GM23338 (cell line): ENCODE measurements at regions not wholly inside any gene's neighbourhood (a gene's known extent, or its start where the extent isn't known, plus 50 kb on each side); places are given as distances from the start of the nearest gene placed in this dataset.
A peak's percentile ranks its signal among the peaks of the same experiment; 100 is the strongest.

Experiments
- ATAC-seq: fragments of 200-7000 bp; cut with Tn5 transposase; 3 replicates; pipeline ENCODE4 v1.9.1; 2020
- DNase-seq: peaks from one replicate; pipeline ENCODE4 v3.0.0-alpha.2; 2015; ENCODE audit warnings: low spot score
- H2AFZ ChIP-seq: fragments of 200-600 bp; sonication (generic); 2 replicates; pipeline ENCODE4 v1.8.0; 2016; ENCODE audit warnings: antibody characterized with exemption, mild to moderate bottlenecking, moderate library complexity
- H3F3A ChIP-seq: fragments of 200-600 bp; sonication (generic); replicated peaks from 2 replicates; pipeline ENCODE4 v1.8.0; 2017; ENCODE audit warnings: antibody characterized with exemption, mixed run types, low read depth
- H3K27ac ChIP-seq: fragments of 200-600 bp; sonication (generic); 2 replicates; pipeline ENCODE4 v1.6.1; 2016; ENCODE audit warnings: low read depth
- H3K27me3 ChIP-seq: fragments of 200-600 bp; sonication (generic); 2 replicates; pipeline ENCODE4 v1.8.0; 2016; ENCODE audit warnings: mild to moderate bottlenecking, mixed run types, moderate library complexity; ENCODE audit not compliant: insufficient read depth
- H3K36me3 ChIP-seq: fragments of 200-600 bp; sonication (generic); 2 replicates; pipeline ENCODE4 v1.8.0; 2016; ENCODE audit warnings: mild to moderate bottlenecking; ENCODE audit not compliant: insufficient read depth
- H3K4me1 ChIP-seq: fragments of 200-600 bp; sonication (generic); 2 replicates; pipeline ENCODE4 v1.8.0; 2016; ENCODE audit warnings: mild to moderate bottlenecking, moderate library complexity; ENCODE audit not compliant: insufficient read depth
- H3K4me2 ChIP-seq: fragments of 200-600 bp; sonication (generic); 2 replicates; pipeline ENCODE4 v1.7.1; 2017; ENCODE audit warnings: mixed run types
- H3K4me3 ChIP-seq: fragments of 200-600 bp; sonication (generic); 2 replicates; pipeline ENCODE4 v1.6.1; 2016; ENCODE audit warnings: mixed run types
- H3K79me2 ChIP-seq: fragments of 200-600 bp; sonication (generic); replicated peaks from 2 replicates; pipeline ENCODE4 v1.8.0; 2017; ENCODE audit warnings: mild to moderate bottlenecking; ENCODE audit not compliant: insufficient read depth
- H3K9me2 ChIP-seq: fragments of 200-600 bp; sonication (generic); 2 replicates; pipeline ENCODE4 v1.8.0; 2017; ENCODE audit not compliant: insufficient read depth
- H4K20me1 ChIP-seq: fragments of 200-600 bp; sonication (generic); replicated peaks from 2 replicates; pipeline ENCODE4 v1.8.0; 2017; ENCODE audit warnings: mild to moderate bottlenecking; ENCODE audit not compliant: insufficient read depth
- H3K27ac Mint-ChIP-seq: 2 replicates; pipeline ENCODE4 v1.8.0; 2020; ENCODE audit warnings: inconsistent platforms, mild to moderate bottlenecking, moderate library complexity, mixed read lengths
- H3K27me3 Mint-ChIP-seq: 3 replicates; pipeline ENCODE4 v1.8.0; 2022; ENCODE audit warnings: low read depth, mild to moderate bottlenecking, moderate library complexity, mixed read lengths, inconsistent platforms; ENCODE audit not compliant: insufficient read depth, poor library complexity
- H3K36me3 Mint-ChIP-seq: 3 replicates; pipeline ENCODE4 v1.8.0; 2021; ENCODE audit warnings: low read depth, mild to moderate bottlenecking, inconsistent platforms, moderate library complexity, mixed read lengths
- H3K4me1 Mint-ChIP-seq: 3 replicates; pipeline ENCODE4 v1.8.0; 2020; ENCODE audit warnings: mild to moderate bottlenecking, inconsistent platforms, mixed read lengths
- H3K4me3 Mint-ChIP-seq: 3 replicates; pipeline ENCODE4 v1.8.0; 2021; ENCODE audit warnings: moderate library complexity, mild to moderate bottlenecking, inconsistent platforms, mixed read lengths
- H3K9me3 Mint-ChIP-seq: 3 replicates; pipeline ENCODE4 v1.8.0; 2020; ENCODE audit warnings: moderate library complexity, mild to moderate bottlenecking, inconsistent platforms, mixed read lengths
- CREB1 ChIP-seq: fragments of 250-450 bp; sonication (Bioruptor Pico); IDR thresholded peaks from 2 replicates; pipeline ENCODE4 v1.5.0; 2020; ENCODE audit warnings: low read depth, mild to moderate bottlenecking, moderate library complexity
- EZH2 ChIP-seq: fragments of 200-600 bp; sonication (generic); IDR thresholded peaks from one replicate; pipeline ENCODE4 v1.8.0; 2017; ENCODE audit warnings: antibody characterized with exemption, mild to moderate bottlenecking, low read depth; ENCODE audit not compliant: unreplicated experiment
- EZH2phosphoT487 ChIP-seq: fragments of 200-600 bp; sonication (generic); IDR thresholded peaks from one replicate; pipeline ENCODE4 v1.8.1; 2018; ENCODE audit warnings: antibody characterized with exemption; ENCODE audit not compliant: unreplicated experiment
- NANOG ChIP-seq: IDR thresholded peaks from 2 replicates; pipeline ENCODE4 v1.6.1; 2016; ENCODE audit warnings: antibody characterized with exemption, borderline replicate concordance
- POLR2AphosphoS5 ChIP-seq: IDR thresholded peaks from 2 replicates; pipeline ENCODE4 v1.6.1; 2016; ENCODE audit warnings: antibody characterized with exemption, low read depth
- ZNF114 ChIP-seq: fragments of 250-450 bp; sonication (Bioruptor Pico); IDR thresholded peaks from 2 replicates; pipeline ENCODE4 v1.5.0; 2020; ENCODE audit warnings: mild to moderate bottlenecking, moderate library complexity
- ZNF331 ChIP-seq: fragments of 250-450 bp; sonication (Bioruptor Pico); IDR thresholded peaks from 2 replicates; pipeline ENCODE4 v1.5.0; 2020; ENCODE audit warnings: low read depth, mild to moderate bottlenecking, moderate library complexity
- TF ChIP-seq, protein P1 (sequence below): IDR thresholded peaks from one replicate; pipeline ENCODE4 v1.6.1; 2018; ENCODE audit warnings: antibody characterized with exemption; ENCODE audit not compliant: unreplicated experiment
- TF ChIP-seq, protein P2 (sequence below), 2 experiments: fragments of 200-600 bp in 1 of 2; sonication (generic) in 1 of 2; conservative IDR thresholded peaks; 2 replicates each; pipeline versions ENCODE4 v1.5.1 to v1.6.1; 2016 to 2017; ENCODE audit warnings: antibody characterized with exemption in 2 of 2, low read depth in 2 of 2, mild to moderate bottlenecking in 2 of 2, moderate library complexity in 1 of 2
- TF ChIP-seq, protein P3 (sequence below): IDR thresholded peaks from 2 replicates; pipeline ENCODE4 v1.6.1; 2016; ENCODE audit warnings: antibody characterized with exemption

DNA sequence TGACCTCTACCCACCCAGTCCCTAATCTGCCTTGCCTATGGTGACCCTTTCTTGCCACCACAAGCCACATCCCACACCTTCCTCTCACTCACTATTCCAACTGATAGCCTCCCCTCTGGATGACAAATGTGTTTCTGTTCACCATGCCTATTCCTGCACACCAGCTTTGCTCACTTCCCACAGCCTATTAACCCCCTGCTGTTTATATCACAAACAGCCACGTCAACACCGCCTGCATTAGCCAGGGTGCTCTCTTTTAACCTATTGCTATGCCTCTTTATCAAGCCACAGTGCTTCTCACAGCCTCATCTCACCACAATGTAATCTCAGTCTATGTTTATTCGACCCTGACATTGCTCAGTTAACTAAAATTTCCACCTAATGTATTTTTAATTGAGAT, 271.8 kb downstream of the SUCLG1 start (continued):
- TF ChIP-seq CREB1 (CRISPR knock-in tag) = no peak
- TF ChIP-seq, protein P1, sequence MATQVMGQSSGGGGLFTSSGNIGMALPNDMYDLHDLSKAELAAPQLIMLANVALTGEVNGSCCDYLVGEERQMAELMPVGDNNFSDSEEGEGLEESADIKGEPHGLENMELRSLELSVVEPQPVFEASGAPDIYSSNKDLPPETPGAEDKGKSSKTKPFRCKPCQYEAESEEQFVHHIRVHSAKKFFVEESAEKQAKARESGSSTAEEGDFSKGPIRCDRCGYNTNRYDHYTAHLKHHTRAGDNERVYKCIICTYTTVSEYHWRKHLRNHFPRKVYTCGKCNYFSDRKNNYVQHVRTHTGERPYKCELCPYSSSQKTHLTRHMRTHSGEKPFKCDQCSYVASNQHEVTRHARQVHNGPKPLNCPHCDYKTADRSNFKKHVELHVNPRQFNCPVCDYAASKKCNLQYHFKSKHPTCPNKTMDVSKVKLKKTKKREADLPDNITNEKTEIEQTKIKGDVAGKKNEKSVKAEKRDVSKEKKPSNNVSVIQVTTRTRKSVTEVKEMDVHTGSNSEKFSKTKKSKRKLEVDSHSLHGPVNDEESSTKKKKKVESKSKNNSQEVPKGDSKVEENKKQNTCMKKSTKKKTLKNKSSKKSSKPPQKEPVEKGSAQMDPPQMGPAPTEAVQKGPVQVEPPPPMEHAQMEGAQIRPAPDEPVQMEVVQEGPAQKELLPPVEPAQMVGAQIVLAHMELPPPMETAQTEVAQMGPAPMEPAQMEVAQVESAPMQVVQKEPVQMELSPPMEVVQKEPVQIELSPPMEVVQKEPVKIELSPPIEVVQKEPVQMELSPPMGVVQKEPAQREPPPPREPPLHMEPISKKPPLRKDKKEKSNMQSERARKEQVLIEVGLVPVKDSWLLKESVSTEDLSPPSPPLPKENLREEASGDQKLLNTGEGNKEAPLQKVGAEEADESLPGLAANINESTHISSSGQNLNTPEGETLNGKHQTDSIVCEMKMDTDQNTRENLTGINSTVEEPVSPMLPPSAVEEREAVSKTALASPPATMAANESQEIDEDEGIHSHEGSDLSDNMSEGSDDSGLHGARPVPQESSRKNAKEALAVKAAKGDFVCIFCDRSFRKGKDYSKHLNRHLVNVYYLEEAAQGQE = no peak
- no peak for TF ChIP-seq EZH2phosphoT487
- TF ChIP-seq, protein P2, sequence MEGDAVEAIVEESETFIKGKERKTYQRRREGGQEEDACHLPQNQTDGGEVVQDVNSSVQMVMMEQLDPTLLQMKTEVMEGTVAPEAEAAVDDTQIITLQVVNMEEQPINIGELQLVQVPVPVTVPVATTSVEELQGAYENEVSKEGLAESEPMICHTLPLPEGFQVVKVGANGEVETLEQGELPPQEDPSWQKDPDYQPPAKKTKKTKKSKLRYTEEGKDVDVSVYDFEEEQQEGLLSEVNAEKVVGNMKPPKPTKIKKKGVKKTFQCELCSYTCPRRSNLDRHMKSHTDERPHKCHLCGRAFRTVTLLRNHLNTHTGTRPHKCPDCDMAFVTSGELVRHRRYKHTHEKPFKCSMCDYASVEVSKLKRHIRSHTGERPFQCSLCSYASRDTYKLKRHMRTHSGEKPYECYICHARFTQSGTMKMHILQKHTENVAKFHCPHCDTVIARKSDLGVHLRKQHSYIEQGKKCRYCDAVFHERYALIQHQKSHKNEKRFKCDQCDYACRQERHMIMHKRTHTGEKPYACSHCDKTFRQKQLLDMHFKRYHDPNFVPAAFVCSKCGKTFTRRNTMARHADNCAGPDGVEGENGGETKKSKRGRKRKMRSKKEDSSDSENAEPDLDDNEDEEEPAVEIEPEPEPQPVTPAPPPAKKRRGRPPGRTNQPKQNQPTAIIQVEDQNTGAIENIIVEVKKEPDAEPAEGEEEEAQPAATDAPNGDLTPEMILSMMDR (conservative IDR thresholded peaks at IDR 0.05; ENCODE audit: low read depth in 2 of 2) = no peak
- TF ChIP-seq, protein P3, sequence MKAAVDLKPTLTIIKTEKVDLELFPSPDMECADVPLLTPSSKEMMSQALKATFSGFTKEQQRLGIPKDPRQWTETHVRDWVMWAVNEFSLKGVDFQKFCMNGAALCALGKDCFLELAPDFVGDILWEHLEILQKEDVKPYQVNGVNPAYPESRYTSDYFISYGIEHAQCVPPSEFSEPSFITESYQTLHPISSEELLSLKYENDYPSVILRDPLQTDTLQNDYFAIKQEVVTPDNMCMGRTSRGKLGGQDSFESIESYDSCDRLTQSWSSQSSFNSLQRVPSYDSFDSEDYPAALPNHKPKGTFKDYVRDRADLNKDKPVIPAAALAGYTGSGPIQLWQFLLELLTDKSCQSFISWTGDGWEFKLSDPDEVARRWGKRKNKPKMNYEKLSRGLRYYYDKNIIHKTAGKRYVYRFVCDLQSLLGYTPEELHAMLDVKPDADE = no peak

DNA sequence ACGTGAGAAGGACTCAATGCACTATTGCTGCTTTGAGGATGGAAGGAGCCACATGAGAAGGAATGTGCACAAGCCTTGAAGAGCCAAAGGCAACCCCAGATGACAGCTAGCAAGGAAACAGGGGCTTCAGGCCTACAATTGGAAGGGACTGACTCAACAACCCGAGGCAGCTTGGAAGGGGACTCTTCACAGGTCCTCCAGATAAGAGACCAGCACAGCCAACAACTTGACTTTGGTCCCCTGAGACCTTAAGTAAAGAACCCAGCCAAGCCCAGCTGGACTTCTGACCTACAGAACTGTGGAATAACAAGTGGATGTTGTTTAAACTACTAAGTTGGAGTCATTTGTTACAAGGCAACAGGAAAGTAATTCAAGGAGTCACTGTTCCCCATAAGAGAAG, 277.2 kb downstream of the SUCLG1 start:
- Mint-ChIP-seq H3K9me3 (no peaks in the 10 kb centered on the region), H3K27me3 (peaks cover 2% of the 10 kb centered on the region), H3K4me1 (no peaks in the 10 kb centered on the region), H3K4me3 (no peak overlapping the region), H3K27ac (no peak overlapping the region), H3K36me3 (no peaks in the 10 kb centered on the region)
- Histone ChIP-seq H3K4me2 (no peak overlapping the region), H3K27ac (no peak overlapping the region), H3K27me3 (no peaks in the 10 kb centered on the region), H2AFZ (peak overlapping the region; percentile 47; the same call in 1 of the 2 replicates), H3F3A (no peaks in the 10 kb centered on the region), H3K79me2 (no peaks in the 10 kb centered on the region), H3K9me2 (peaks cover 5% of the 10 kb centered on the region; the same call in 1 of the 2 replicates), H3K4me1 (no peaks in the 10 kb centered on the region), H3K4me3 (no peak overlapping the region), H3K36me3 (no peaks in the 10 kb centered on the region), H4K20me1 (no peaks in the 10 kb centered on the region)
- ATAC-seq (no peak), DNase-seq (no peak)
- TF ChIP-seq CREB1 (CRISPR knock-in tag) (no peak), EZH2 (no peak), ZNF331 (CRISPR knock-in tag) (no peak), NANOG (no peak), ZNF114 (CRISPR knock-in tag) (no peak), POLR2AphosphoS5 (no peak)
- TF ChIP-seq, protein P3 = no peak
- TF ChIP-seq, protein P1 = no peak
